SK-N-SH treated with all-trans-retinoic acid at 6 μM for 48 hours (cell line): ENCODE measurements at regions not wholly inside any gene's neighbourhood (a gene's known extent, or its start where the extent isn't known, plus 50 kb on each side); places are given as distances from the start of the nearest gene placed in this dataset.

Source experiments
- ARNTL ChIP-seq: fragments of 450-650 bp; formaldehyde crosslinking; IDR thresholded peaks from 2 replicates; pipeline ENCODE4 v1.5.0; 2020; ENCODE audit warnings: low read depth, mild to moderate bottlenecking, moderate library complexity, borderline replicate concordance
- BACH2 ChIP-seq: fragments of 250-450 bp; sonication (Bioruptor Pico); IDR thresholded peaks from 2 replicates; pipeline ENCODE4 v1.9.0; 2021; ENCODE audit warnings: mild to moderate bottlenecking, borderline replicate concordance
- ESRRG ChIP-seq: fragments of 250-450 bp; sonication (Bioruptor Pico); IDR thresholded peaks from 2 replicates; pipeline ENCODE4 v1.6.1; 2021; ENCODE audit warnings: mild to moderate bottlenecking
- ISL1 ChIP-seq: fragments of 250-450 bp; sonication (Bioruptor Pico); IDR thresholded peaks from 2 replicates; pipeline ENCODE4 v2.1.2; 2022; ENCODE audit warnings: mild to moderate bottlenecking, moderate library complexity
- PPARA ChIP-seq: fragments of 250-450 bp; sonication (Bioruptor Pico); IDR thresholded peaks from 2 replicates; pipeline ENCODE4 v1.5.0; 2020; ENCODE audit warnings: mild to moderate bottlenecking, borderline replicate concordance
- RARB ChIP-seq: fragments of 250-450 bp; sonication (Bioruptor Pico); IDR thresholded peaks from 2 replicates; pipeline ENCODE4 v1.8.0; 2021; ENCODE audit warnings: mild to moderate bottlenecking, moderate library complexity
- ZFP3 ChIP-seq: fragments of 250-450 bp; sonication (Bioruptor Pico); IDR thresholded peaks from 2 replicates; pipeline ENCODE4 v1.5.0; 2020; ENCODE audit warnings: mild to moderate bottlenecking, moderate library complexity
- ZFP30 ChIP-seq: fragments of 450-650 bp; formaldehyde crosslinking; IDR thresholded peaks from 2 replicates; pipeline ENCODE4 v1.5.0; 2022; ENCODE audit warnings: mild to moderate bottlenecking, moderate library complexity
- ZNF70 ChIP-seq: fragments of 450-650 bp; formaldehyde crosslinking; IDR thresholded peaks from 2 replicates; pipeline ENCODE4 v1.5.0; 2020; ENCODE audit warnings: mild to moderate bottlenecking, moderate library complexity
- ZNF8 ChIP-seq: fragments of 450-650 bp; formaldehyde crosslinking; IDR thresholded peaks from 2 replicates; pipeline ENCODE4 v1.5.0; 2020; ENCODE audit warnings: mild to moderate bottlenecking, moderate library complexity
- TF ChIP-seq, protein P1 (sequence below): fragments of 250-450 bp; sonication (Bioruptor Pico); IDR thresholded peaks from 2 replicates; pipeline ENCODE4 v1.8.0; 2020; ENCODE audit warnings: mild to moderate bottlenecking, moderate library complexity, borderline replicate concordance
- TF ChIP-seq, protein P2 (sequence below): fragments of 250-450 bp; sonication (Bioruptor Pico); IDR thresholded peaks from 2 replicates; pipeline ENCODE4 v1.5.0; 2020; ENCODE audit warnings: mild to moderate bottlenecking, moderate library complexity
- TF ChIP-seq, protein P3 (sequence below): fragments of 250-450 bp; sonication (Bioruptor Pico); IDR thresholded peaks from 2 replicates; pipeline ENCODE4 v1.5.1; 2020; ENCODE audit warnings: low read depth, mild to moderate bottlenecking, moderate library complexity
- TF ChIP-seq, protein P4 (sequence below): fragments of 250-450 bp; sonication (Bioruptor Pico); IDR thresholded peaks from 2 replicates; pipeline ENCODE4 v1.8.0; 2021; ENCODE audit warnings: low read depth, mild to moderate bottlenecking, moderate library complexity, borderline replicate concordance

DNA sequence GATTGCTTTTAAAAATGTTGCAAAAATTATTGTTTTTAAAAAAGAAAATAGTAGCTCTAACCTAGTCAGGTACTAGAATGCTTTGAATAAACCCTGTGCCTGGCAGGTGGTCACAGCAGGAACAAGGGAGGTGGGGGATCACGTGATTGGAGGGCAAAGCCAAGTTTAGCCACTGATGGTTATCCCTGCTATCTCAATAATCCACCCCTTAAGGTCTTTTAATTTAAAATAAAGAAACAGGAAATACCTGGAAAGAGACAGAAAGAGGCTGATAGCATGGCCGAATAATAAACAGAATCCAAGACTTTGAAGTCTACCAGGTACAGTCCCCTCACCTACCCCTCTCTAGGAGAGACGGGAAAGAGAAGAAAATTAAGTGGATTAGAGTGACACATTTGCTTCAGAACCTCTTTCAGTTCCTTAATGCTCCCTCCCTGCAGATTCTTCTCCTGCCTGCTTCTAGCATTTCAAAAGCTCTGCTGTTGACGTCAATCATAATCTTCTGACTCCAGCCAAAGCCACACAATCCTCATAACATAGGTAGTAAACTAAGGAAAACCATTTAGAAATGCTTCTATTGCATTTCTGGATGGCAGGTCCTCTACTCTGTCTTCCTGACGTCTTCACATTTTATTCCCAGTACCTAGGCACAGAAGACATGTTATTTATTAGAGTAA lies 303.4 kb upstream of the MME start:
- TF ChIP-seq, protein P1, sequence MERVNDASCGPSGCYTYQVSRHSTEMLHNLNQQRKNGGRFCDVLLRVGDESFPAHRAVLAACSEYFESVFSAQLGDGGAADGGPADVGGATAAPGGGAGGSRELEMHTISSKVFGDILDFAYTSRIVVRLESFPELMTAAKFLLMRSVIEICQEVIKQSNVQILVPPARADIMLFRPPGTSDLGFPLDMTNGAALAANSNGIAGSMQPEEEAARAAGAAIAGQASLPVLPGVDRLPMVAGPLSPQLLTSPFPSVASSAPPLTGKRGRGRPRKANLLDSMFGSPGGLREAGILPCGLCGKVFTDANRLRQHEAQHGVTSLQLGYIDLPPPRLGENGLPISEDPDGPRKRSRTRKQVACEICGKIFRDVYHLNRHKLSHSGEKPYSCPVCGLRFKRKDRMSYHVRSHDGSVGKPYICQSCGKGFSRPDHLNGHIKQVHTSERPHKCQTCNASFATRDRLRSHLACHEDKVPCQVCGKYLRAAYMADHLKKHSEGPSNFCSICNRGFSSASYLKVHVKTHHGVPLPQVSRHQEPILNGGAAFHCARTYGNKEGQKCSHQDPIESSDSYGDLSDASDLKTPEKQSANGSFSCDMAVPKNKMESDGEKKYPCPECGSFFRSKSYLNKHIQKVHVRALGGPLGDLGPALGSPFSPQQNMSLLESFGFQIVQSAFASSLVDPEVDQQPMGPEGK, result no peak
- TF ChIP-seq RARB (CRISPR knock-in tag), result no peak
- TF ChIP-seq ZFP3 (CRISPR knock-in tag), result no peak
- TF ChIP-seq, protein P2, sequence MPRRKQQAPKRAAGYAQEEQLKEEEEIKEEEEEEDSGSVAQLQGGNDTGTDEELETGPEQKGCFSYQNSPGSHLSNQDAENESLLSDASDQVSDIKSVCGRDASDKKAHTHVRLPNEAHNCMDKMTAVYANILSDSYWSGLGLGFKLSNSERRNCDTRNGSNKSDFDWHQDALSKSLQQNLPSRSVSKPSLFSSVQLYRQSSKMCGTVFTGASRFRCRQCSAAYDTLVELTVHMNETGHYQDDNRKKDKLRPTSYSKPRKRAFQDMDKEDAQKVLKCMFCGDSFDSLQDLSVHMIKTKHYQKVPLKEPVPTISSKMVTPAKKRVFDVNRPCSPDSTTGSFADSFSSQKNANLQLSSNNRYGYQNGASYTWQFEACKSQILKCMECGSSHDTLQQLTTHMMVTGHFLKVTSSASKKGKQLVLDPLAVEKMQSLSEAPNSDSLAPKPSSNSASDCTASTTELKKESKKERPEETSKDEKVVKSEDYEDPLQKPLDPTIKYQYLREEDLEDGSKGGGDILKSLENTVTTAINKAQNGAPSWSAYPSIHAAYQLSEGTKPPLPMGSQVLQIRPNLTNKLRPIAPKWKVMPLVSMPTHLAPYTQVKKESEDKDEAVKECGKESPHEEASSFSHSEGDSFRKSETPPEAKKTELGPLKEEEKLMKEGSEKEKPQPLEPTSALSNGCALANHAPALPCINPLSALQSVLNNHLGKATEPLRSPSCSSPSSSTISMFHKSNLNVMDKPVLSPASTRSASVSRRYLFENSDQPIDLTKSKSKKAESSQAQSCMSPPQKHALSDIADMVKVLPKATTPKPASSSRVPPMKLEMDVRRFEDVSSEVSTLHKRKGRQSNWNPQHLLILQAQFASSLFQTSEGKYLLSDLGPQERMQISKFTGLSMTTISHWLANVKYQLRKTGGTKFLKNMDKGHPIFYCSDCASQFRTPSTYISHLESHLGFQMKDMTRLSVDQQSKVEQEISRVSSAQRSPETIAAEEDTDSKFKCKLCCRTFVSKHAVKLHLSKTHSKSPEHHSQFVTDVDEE (CRISPR knock-in tag), result no peak
- no peak for TF ChIP-seq BACH2 (CRISPR knock-in tag)
- TF ChIP-seq, protein P3, sequence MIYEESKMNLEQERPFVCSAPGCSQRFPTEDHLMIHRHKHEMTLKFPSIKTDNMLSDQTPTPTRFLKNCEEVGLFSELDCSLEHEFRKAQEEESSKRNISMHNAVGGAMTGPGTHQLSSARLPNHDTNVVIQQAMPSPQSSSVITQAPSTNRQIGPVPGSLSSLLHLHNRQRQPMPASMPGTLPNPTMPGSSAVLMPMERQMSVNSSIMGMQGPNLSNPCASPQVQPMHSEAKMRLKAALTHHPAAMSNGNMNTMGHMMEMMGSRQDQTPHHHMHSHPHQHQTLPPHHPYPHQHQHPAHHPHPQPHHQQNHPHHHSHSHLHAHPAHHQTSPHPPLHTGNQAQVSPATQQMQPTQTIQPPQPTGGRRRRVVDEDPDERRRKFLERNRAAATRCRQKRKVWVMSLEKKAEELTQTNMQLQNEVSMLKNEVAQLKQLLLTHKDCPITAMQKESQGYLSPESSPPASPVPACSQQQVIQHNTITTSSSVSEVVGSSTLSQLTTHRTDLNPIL (CRISPR knock-in tag), result no peak
- no peak for TF ChIP-seq PPARA (CRISPR knock-in tag)
- no peak for TF ChIP-seq ZNF8
- TF ChIP-seq ARNTL, result no peak
- TF ChIP-seq ZNF70 (CRISPR knock-in tag), result no peak
- no peak for TF ChIP-seq ESRRG (CRISPR knock-in tag)
- no peak for TF ChIP-seq ISL1 (CRISPR knock-in tag)
- TF ChIP-seq, protein P4, sequence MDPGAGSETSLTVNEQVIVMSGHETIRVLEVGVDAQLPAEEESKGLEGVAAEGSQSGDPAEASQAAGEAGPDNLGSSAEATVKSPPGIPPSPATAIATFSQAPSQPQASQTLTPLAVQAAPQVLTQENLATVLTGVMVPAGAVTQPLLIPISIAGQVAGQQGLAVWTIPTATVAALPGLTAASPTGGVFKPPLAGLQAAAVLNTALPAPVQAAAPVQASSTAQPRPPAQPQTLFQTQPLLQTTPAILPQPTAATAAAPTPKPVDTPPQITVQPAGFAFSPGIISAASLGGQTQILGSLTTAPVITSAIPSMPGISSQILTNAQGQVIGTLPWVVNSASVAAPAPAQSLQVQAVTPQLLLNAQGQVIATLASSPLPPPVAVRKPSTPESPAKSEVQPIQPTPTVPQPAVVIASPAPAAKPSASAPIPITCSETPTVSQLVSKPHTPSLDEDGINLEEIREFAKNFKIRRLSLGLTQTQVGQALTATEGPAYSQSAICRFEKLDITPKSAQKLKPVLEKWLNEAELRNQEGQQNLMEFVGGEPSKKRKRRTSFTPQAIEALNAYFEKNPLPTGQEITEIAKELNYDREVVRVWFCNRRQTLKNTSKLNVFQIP (CRISPR knock-in tag), result no peak
- no peak for TF ChIP-seq ZFP30 (CRISPR knock-in tag)
